ENCODE measurements at regions not wholly inside any gene's neighbourhood (a gene's known extent, or its start where the extent isn't known, plus 50 kb on each side); places are given as distances from the start of the nearest gene placed in this dataset.

DNA sequence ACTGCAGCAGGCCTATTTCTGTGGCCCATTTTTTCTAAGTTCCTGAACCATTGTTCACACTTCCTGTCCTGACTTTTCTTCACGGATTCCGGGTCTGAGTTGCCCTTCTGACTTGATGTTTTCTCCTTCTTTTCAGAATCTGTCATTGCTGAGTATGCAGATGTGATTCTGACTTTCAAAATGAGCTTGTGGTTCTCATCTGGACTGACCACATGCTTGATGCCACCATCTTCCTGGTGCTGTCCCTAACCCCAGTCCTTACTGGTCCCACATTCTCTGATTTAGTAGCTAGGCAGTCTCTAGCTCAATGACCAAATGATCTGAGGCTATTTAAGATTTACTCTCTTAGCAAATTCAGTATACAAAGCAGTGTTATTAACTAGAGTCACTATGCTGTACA, 822.3 kb upstream of the TENM3 start:
- POLR2A ChIA-PET (ENCODE audit: unreplicated experiment), result no interaction called here
- no peaks in the 10 kb centered on the region for H4K20me1 ChIP-seq (ENCODE audit: insufficient read depth, low read length)
- H3K27ac ChIP-seq (ENCODE audit: insufficient read depth, low read length), result no peak overlapping the region
- no peaks in the 10 kb centered on the region for H3K79me1 ChIP-seq (ENCODE audit: low read depth in 1 of 2, low read length in 2 of 2)
- no peak overlapping the region for H3K23ac ChIP-seq (ENCODE audit: low read depth, low read length)
- H3K4me1 ChIP-seq (ENCODE audit: control insufficient read depth, insufficient read depth, low read length), result no peaks in the 10 kb centered on the region
- no peak overlapping the region for H4K91ac ChIP-seq (ENCODE audit: insufficient read depth, low read depth, low read length)
- dilution Hi-C loops (cut with HindIII; ENCODE audit: low sequenced_read_pairs, unreplicated experiment) (no loop called here), in situ Hi-C loops (cut with MboI; ENCODE audit: low sequenced_read_pairs) (no loop called here), intact Hi-C loops (cut with micrococcal nuclease) (no loop called here)
- H3K9ac ChIP-seq (ENCODE audit: low read depth, low read length), result no peak overlapping the region
- DNase-seq (no peak), ATAC-seq (ENCODE audit: low read depth) (no peak)
- no peak overlapping the region for H2BK15ac ChIP-seq (ENCODE audit: low read depth, low read length)
- H3K56ac ChIP-seq (ENCODE audit: extremely low read depth, insufficient read depth, low read length), result no peak overlapping the region
- no peak overlapping the region for H3K4ac ChIP-seq (ENCODE audit: low read depth, low read length)
- CTCF ChIA-PET, result no interaction called here
- H2BK120ac ChIP-seq (ENCODE audit: low read depth, low read length), result no peak overlapping the region
- H4K5ac ChIP-seq (ENCODE audit: low read depth, low read length), result no peak overlapping the region
- no peak overlapping the region for H2AK5ac ChIP-seq (ENCODE audit: low read depth, low read length)
- H3K36me3 ChIP-seq (ENCODE audit: control insufficient read depth, insufficient read depth, low read length), result no peaks in the 10 kb centered on the region
- H3K27me3 ChIP-seq (ENCODE audit: control insufficient read depth, insufficient read depth, low read length), result no peaks in the 10 kb centered on the region
- no peak overlapping the region for H3K14ac ChIP-seq (replicated peaks; ENCODE audit: low read depth, low read length)
- no peak overlapping the region for H2AK9ac ChIP-seq (replicated peaks; ENCODE audit: low read depth, low read length, poor library complexity)
- no CpG with 5 or more reads among the region's 2 CpGs for WGBS, 2 experiments (ENCODE audit: extremely low coverage in 2 of 2, insufficient read length in 1 of 2)
- no peak overlapping the region for H4K8ac ChIP-seq (ENCODE audit: low read depth in 2 of 2, low read length in 2 of 2)
- BruUV-seq (replicated peaks), result no TSS peak
- H2AFZ ChIP-seq (replicated peaks; ENCODE audit: low read length, poor library complexity), result no peak overlapping the region
- H3K4me3 ChIP-seq (ENCODE audit: insufficient read depth, low read depth, low read length), result no peak overlapping the region
- H3K9me1 ChIP-seq (ENCODE audit: insufficient read depth, low read length), result no peaks in the 10 kb centered on the region
- no peak overlapping the region for H2BK5ac ChIP-seq (ENCODE audit: low read depth, low read length, poor library complexity, severe bottlenecking)
- H3K18ac ChIP-seq (ENCODE audit: low read depth, low read length), result no peak overlapping the region
- no peak for TF ChIP-seq MAZ (IDR thresholded peaks at IDR 0.05; ENCODE audit: borderline replicate concordance, low read depth, low read length)
- TF ChIP-seq RCOR1 (IDR thresholded peaks at IDR 0.05; ENCODE audit: insufficient replicate concordance, low read length), result no peak
- TF ChIP-seq, protein P1, sequence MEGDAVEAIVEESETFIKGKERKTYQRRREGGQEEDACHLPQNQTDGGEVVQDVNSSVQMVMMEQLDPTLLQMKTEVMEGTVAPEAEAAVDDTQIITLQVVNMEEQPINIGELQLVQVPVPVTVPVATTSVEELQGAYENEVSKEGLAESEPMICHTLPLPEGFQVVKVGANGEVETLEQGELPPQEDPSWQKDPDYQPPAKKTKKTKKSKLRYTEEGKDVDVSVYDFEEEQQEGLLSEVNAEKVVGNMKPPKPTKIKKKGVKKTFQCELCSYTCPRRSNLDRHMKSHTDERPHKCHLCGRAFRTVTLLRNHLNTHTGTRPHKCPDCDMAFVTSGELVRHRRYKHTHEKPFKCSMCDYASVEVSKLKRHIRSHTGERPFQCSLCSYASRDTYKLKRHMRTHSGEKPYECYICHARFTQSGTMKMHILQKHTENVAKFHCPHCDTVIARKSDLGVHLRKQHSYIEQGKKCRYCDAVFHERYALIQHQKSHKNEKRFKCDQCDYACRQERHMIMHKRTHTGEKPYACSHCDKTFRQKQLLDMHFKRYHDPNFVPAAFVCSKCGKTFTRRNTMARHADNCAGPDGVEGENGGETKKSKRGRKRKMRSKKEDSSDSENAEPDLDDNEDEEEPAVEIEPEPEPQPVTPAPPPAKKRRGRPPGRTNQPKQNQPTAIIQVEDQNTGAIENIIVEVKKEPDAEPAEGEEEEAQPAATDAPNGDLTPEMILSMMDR (conservative IDR thresholded peaks at IDR 0.05; ENCODE audit: low read depth, low read length), result no peak
- no peak for TF ChIP-seq POLR2A (IDR thresholded peaks at IDR 0.05; ENCODE audit: low read depth, low read length)
- TF ChIP-seq CEBPB (IDR thresholded peaks at IDR 0.05; ENCODE audit: low read depth, low read length), result no peak
- no peak for TF ChIP-seq FOS (IDR thresholded peaks at IDR 0.05; ENCODE audit: low read depth, low read length)
- TF ChIP-seq, protein P2, sequence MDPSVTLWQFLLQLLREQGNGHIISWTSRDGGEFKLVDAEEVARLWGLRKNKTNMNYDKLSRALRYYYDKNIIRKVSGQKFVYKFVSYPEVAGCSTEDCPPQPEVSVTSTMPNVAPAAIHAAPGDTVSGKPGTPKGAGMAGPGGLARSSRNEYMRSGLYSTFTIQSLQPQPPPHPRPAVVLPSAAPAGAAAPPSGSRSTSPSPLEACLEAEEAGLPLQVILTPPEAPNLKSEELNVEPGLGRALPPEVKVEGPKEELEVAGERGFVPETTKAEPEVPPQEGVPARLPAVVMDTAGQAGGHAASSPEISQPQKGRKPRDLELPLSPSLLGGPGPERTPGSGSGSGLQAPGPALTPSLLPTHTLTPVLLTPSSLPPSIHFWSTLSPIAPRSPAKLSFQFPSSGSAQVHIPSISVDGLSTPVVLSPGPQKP (IDR thresholded peaks at IDR 0.05; ENCODE audit: borderline replicate concordance, low read depth, low read length), result no peak
- TF ChIP-seq CHD1 (IDR thresholded peaks at IDR 0.05; ENCODE audit: low read depth, low read length), result no peak
- no peak for TF ChIP-seq RFX5 (IDR thresholded peaks at IDR 0.05; ENCODE audit: low read depth, low read length)
- no peak for TF ChIP-seq SMC3 (IDR thresholded peaks at IDR 0.05; ENCODE audit: low read depth, low read length)
- TF ChIP-seq MXI1 (IDR thresholded peaks at IDR 0.05; ENCODE audit: borderline replicate concordance, low read depth, low read length), result no peak
- TF ChIP-seq RAD21 (IDR thresholded peaks at IDR 0.05; ENCODE audit: low read length), result no peak
- no peak overlapping the region for H2BK20ac ChIP-seq (ENCODE audit: low read depth, low read length)
- no peaks in the 10 kb centered on the region; the same call in 1 of the 2 replicates for H3K9me3 ChIP-seq (ENCODE audit: control insufficient read depth, insufficient read depth, low read length)
- H3K4me2 ChIP-seq (ENCODE audit: low read depth, low read length), result no peak overlapping the region

Measured in IMR-90 (cell line).